B cell (primary cell): ENCODE measurements at regions not wholly inside any gene's neighbourhood (a gene's known extent, or its start where the extent isn't known, plus 50 kb on each side); places are given as distances from the start of the nearest gene placed in this dataset.

Experiments used
- ATAC-seq: fragments of 200-7000 bp; cut with Tn5 transposase; one replicate; pipeline ENCODE4 v1.10.0; 2021; ENCODE audit warnings: low read depth, mild to moderate bottlenecking, moderate number of reproducible peaks, moderate library complexity
- CTCF ChIA-PET: fragments of 350-600 bp; sonication (Branson Sonifier 250); formaldehyde crosslinking; loops from one replicate; lab custom pipeline; 2021; ENCODE audit warnings: antibody characterized with exemption, inconsistent platforms; lab: Charles Lee
- POLR2A ChIA-PET: fragments of 350-600 bp; sonication (Branson Sonifier 250); formaldehyde crosslinking; loops from one replicate; lab custom pipeline; 2021; ENCODE audit warnings: antibody characterized with exemption; lab: Charles Lee
- DNase-seq: peaks from one replicate; pipeline ENCODE4 v3.0.0; 2013
- H2AFZ ChIP-seq: 2 replicates; pipeline ENCODE4 v1.6.1; 2012; ENCODE audit warnings: mild to moderate bottlenecking, low read depth, low read length; ENCODE audit not compliant: insufficient read depth, poor library complexity, severe bottlenecking
- H3K27ac ChIP-seq, 2 donors: 1 replicate in 1 of 2; 2 replicates in 1 of 2; pipeline ENCODE4 v1.5.1; 2012 to 2013; ENCODE audit warnings: low read length in 2 of 2, mild to moderate bottlenecking in 2 of 2, moderate library complexity in 1 of 2
- H3K27me3 ChIP-seq, 4 experiments: fragments of 200-600 bp in 1 of 4; sonication (generic) in 1 of 4; replicated peaks in 1 of 4; 1 replicate in 2 of 4; 2 replicates in 2 of 4; pipeline versions ENCODE4 v1.6.1 to v1.7.0; 2013 to 2016; ENCODE audit warnings: low read length in 3 of 4, mild to moderate bottlenecking in 2 of 4, mixed read lengths in 1 of 4, moderate library complexity in 1 of 4; ENCODE audit not compliant: insufficient read depth in 4 of 4, control insufficient read depth in 3 of 4; ENCODE audit errors: control extremely low read depth in 1 of 4
- H3K36me3 ChIP-seq, 2 experiments: replicated peaks in 1 of 2; 1 replicate in 1 of 2; 2 replicates in 1 of 2; pipeline versions ENCODE4 v1.6.1 to v1.7.1; 2013; ENCODE audit warnings: low read length in 1 of 2; ENCODE audit not compliant: insufficient read depth in 2 of 2, control insufficient read depth in 1 of 2; ENCODE audit errors: control extremely low read depth in 1 of 2, extremely low read depth in 1 of 2
- H3K4me1 ChIP-seq, 2 donors: fragments of 200-600 bp in 1 of 2; sonication (generic) in 1 of 2; 1 replicate in 1 of 2; 2 replicates in 1 of 2; pipeline versions ENCODE4 v1.5.1 to v1.6.1; 2013 to 2017; ENCODE audit warnings: low read length in 2 of 2; ENCODE audit not compliant: control insufficient read depth in 2 of 2, insufficient read depth in 2 of 2
- H3K4me2 ChIP-seq: replicated peaks from 2 replicates; pipeline ENCODE3; 2012; ENCODE audit warnings: mild to moderate bottlenecking, low read depth, low read length; ENCODE audit not compliant: poor library complexity, severe bottlenecking
- H3K4me3 ChIP-seq, 5 experiments: fragments of 200-600 bp in 1 of 5; sonication (generic) in 1 of 5; 1 replicate in 3 of 5; 2 replicates in 2 of 5; pipeline versions ENCODE4 v1.5.1 to v1.7.0; 2011 to 2016; ENCODE audit warnings: low read length in 4 of 5, mild to moderate bottlenecking in 4 of 5, low read depth in 2 of 5, control low read depth in 1 of 5, moderate library complexity in 1 of 5; ENCODE audit not compliant: insufficient read depth in 1 of 5; ENCODE audit errors: control extremely low read depth in 1 of 5, extremely low read depth in 1 of 5
- H3K79me2 ChIP-seq: fragments of 200-600 bp; sonication (generic); one replicate; pipeline ENCODE4 v1.6.0; 2016; ENCODE audit warnings: low read length; ENCODE audit not compliant: control insufficient read depth, insufficient read depth
- H3K9ac ChIP-seq: fragments of 200-600 bp; sonication (generic); 2 replicates; pipeline ENCODE4 v1.6.1; 2017; ENCODE audit warnings: mild to moderate bottlenecking, low read length, moderate library complexity
- H3K9me3 ChIP-seq, 3 donors: one replicate each; pipeline versions ENCODE4 v1.6.1 to v1.7.1; 2013; ENCODE audit warnings: low read length in 2 of 3; ENCODE audit not compliant: control insufficient read depth in 2 of 3, insufficient read depth in 1 of 3; ENCODE audit errors: control extremely low read depth in 1 of 3
- H4K20me1 ChIP-seq: 2 replicates; pipeline ENCODE4 v1.6.0; 2012; ENCODE audit warnings: mild to moderate bottlenecking, low read length; ENCODE audit not compliant: insufficient read depth, control insufficient read depth, poor library complexity, severe bottlenecking
- H3K27ac Mint-ChIP-seq: one replicate; pipeline ENCODE4 v1.8.0; 2021; ENCODE audit warnings: mixed read lengths
- H3K27me3 Mint-ChIP-seq: one replicate; pipeline ENCODE4 v1.8.0; 2021; ENCODE audit warnings: mixed read lengths
- H3K4me1 Mint-ChIP-seq: one replicate; pipeline ENCODE4 v1.8.0; 2021; ENCODE audit warnings: mixed read lengths
- H3K4me3 Mint-ChIP-seq: one replicate; pipeline ENCODE4 v1.8.0; 2021; ENCODE audit warnings: mixed read lengths
- H3K9me3 Mint-ChIP-seq: one replicate; pipeline ENCODE4 v1.8.0; 2022; ENCODE audit warnings: mixed read lengths; ENCODE audit not compliant: insufficient read depth
- EZH2 ChIP-seq: IDR thresholded peaks from 2 replicates; pipeline ENCODE4 v1.6.1; 2012; ENCODE audit warnings: borderline replicate concordance, low read depth, mild to moderate bottlenecking, moderate library complexity, low read length; ENCODE audit not compliant: insufficient read depth, poor library complexity, severe bottlenecking
- WGBS: methylation state at CpG from one replicate; pipeline ENCODE4 v1.1.5; 2013; ENCODE audit warnings: missing lambda C conversion rate; ENCODE audit not compliant: insufficient coverage; 5-methylcytosine and 5-hydroxymethylcytosine counted together
- intact Hi-C: fragments of 100-400 bp; cut with micrococcal nuclease; formaldehyde crosslinking; loops from one replicate; pipeline ENCODE4 v1.10.0; 2022
- TF ChIP-seq, protein P1 (sequence below): fragments of 200-600 bp; IDR thresholded peaks from one replicate; pipeline ENCODE4 v1.8.0; 2022; ENCODE audit warnings: antibody characterized with exemption, mild to moderate bottlenecking

GRCh38 chr15:95932676-95933075 lies 397.8 kb upstream of the NR2F2 start:
- WGBS = 100% methylated on average over 1 of the region's 4 CpGs
- DNase-seq = no peak
- CTCF ChIA-PET = no interaction called here

GRCh38 chr15:95935852-95936251 lies 394.6 kb upstream of the NR2F2 start:
- Mint-ChIP-seq H3K4me1 (no peaks in the 10 kb centered on the region), H3K4me3 (no peak overlapping the region), H3K27ac (no peak overlapping the region), H3K9me3 (peaks cover 9% of the 10 kb centered on the region), H3K27me3 (no peaks in the 10 kb centered on the region)
- WGBS = 100% methylated on average over 1 of the region's 2 CpGs
- CTCF ChIA-PET = no interaction called here
- no peak for ATAC-seq
- TF ChIP-seq EZH2 = no peak
- TF ChIP-seq, protein P1, sequence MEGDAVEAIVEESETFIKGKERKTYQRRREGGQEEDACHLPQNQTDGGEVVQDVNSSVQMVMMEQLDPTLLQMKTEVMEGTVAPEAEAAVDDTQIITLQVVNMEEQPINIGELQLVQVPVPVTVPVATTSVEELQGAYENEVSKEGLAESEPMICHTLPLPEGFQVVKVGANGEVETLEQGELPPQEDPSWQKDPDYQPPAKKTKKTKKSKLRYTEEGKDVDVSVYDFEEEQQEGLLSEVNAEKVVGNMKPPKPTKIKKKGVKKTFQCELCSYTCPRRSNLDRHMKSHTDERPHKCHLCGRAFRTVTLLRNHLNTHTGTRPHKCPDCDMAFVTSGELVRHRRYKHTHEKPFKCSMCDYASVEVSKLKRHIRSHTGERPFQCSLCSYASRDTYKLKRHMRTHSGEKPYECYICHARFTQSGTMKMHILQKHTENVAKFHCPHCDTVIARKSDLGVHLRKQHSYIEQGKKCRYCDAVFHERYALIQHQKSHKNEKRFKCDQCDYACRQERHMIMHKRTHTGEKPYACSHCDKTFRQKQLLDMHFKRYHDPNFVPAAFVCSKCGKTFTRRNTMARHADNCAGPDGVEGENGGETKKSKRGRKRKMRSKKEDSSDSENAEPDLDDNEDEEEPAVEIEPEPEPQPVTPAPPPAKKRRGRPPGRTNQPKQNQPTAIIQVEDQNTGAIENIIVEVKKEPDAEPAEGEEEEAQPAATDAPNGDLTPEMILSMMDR = no peak
- Histone ChIP-seq H3K27me3 (no peaks in the 10 kb centered on the region), H3K79me2 (no peaks in the 10 kb centered on the region), H3K27ac (no peak overlapping the region), H2AFZ (no peak overlapping the region), H3K9me3 (peaks cover 0 to 5% (median 0%) of the 10 kb centered on the region in 3 donors), H4K20me1 (no peaks in the 10 kb centered on the region), H3K4me2 (no peak overlapping the region), H3K4me3 (no peak overlapping the region), H3K4me1 (no peaks in the 10 kb centered on the region), H3K36me3 (no peaks in the 10 kb centered on the region), H3K9ac (no peak overlapping the region)
- POLR2A ChIA-PET = no interaction called here
- intact Hi-C loops = no loop called here
- no peak for DNase-seq

More at GRCh38 chr15:95932676-95933075, 397.8 kb upstream of the NR2F2 start:
- Histone ChIP-seq H3K27ac (no peak overlapping the region), H2AFZ (no peak overlapping the region), H3K79me2 (no peaks in the 10 kb centered on the region), H3K36me3 (no peaks in the 10 kb centered on the region), H3K4me2 (no peak overlapping the region), H3K4me3 (no peak overlapping the region), H3K4me1 (no peaks in the 10 kb centered on the region), H3K27me3 (no peaks in the 10 kb centered on the region), H3K9me3 (no peaks in the 10 kb centered on the region), H4K20me1 (no peaks in the 10 kb centered on the region), H3K9ac (no peak overlapping the region)
- no peak for TF ChIP-seq EZH2
- TF ChIP-seq, protein P1 = no peak
- POLR2A ChIA-PET = no interaction called here
- Mint-ChIP-seq H3K4me3 (no peak overlapping the region), H3K27ac (no peak overlapping the region), H3K4me1 (no peaks in the 10 kb centered on the region), H3K9me3 (peaks cover 9% of the 10 kb centered on the region), H3K27me3 (no peaks in the 10 kb centered on the region)
- intact Hi-C loops = no loop called here
- ATAC-seq = no peak
